ENCODE measurements at regions not wholly inside any gene's neighbourhood (a gene's known extent, or its start where the extent isn't known, plus 50 kb on each side); places are given as distances from the start of the nearest gene placed in this dataset.

DNA sequence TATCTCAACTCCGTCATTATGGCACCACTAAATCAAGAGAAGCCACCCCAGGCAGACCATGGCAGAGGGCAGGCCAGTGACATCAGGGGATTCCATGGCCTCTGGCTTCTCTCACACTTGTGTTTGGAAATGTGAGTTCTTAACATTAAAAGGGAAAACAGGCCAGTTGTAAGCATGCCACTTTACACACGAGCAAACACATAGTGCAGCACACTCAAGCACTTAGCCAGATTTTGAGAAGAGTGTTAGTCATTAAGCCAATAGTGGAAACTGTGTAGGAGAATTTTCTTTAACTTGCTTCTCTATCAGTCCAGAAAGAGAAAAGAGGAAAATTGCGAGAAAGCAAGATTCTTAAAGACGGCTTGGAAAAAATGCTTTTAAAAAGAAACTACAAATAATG, 401.5 kb downstream of the TDRD3 start:
- TF ChIP-seq EP300 (IDR thresholded peaks at IDR 0.05; ENCODE audit: borderline replicate concordance in 1 of 2, low read depth in 2 of 2, low read length in 2 of 2) (no peak), POLR2AphosphoS5 (IDR thresholded peaks at IDR 0.05; ENCODE audit: low read depth, low read length) (no peak), POLR2A (IDR thresholded peaks at IDR 0.05; ENCODE audit: control extremely low read depth in 1 of 2, low read depth in 2 of 2, low read length in 2 of 2) (no peak)
- TF ChIP-seq, protein P1, sequence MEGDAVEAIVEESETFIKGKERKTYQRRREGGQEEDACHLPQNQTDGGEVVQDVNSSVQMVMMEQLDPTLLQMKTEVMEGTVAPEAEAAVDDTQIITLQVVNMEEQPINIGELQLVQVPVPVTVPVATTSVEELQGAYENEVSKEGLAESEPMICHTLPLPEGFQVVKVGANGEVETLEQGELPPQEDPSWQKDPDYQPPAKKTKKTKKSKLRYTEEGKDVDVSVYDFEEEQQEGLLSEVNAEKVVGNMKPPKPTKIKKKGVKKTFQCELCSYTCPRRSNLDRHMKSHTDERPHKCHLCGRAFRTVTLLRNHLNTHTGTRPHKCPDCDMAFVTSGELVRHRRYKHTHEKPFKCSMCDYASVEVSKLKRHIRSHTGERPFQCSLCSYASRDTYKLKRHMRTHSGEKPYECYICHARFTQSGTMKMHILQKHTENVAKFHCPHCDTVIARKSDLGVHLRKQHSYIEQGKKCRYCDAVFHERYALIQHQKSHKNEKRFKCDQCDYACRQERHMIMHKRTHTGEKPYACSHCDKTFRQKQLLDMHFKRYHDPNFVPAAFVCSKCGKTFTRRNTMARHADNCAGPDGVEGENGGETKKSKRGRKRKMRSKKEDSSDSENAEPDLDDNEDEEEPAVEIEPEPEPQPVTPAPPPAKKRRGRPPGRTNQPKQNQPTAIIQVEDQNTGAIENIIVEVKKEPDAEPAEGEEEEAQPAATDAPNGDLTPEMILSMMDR (IDR thresholded peaks at IDR 0.05; ENCODE audit: control extremely low read depth in 1 of 3, insufficient read depth in 1 of 3, low read depth in 1 of 3, low read length in 3 of 3), result no peak
